ENCODE measurements at regions not wholly inside any gene's neighbourhood (a gene's known extent, or its start where the extent isn't known, plus 50 kb on each side); places are given as distances from the start of the nearest gene placed in this dataset.

GRCh38 chr12:14256555-14257169 is 108.8 kb upstream of the ATF7IP start:
- H2AFZ ChIP-seq (ENCODE audit: low read length), result no peak overlapping the region
- no peaks in the 10 kb centered on the region for H3K79me2 ChIP-seq (ENCODE audit: insufficient read depth, low read length)
- peak overlapping the region; percentile 64 for H3K27ac ChIP-seq (ENCODE audit: extremely low read length, insufficient read depth, low read length)
- in situ Hi-C loops (cut with HindIII; ENCODE audit: extremely low pct_ligation_motif_present, low pct_unique_long_range_greater_than_20kb) (loop anchor here (5.0 kb wide), 1 partner anchor 131 kb away; no protein-coding TSS in a partner anchor), intact Hi-C loops (cut with micrococcal nuclease; ENCODE audit: unreplicated experiment) (loop anchor here (1.0 kb wide), 3 partner anchors 111 to 138 kb away; no protein-coding TSS in a partner anchor)
- H3K27me3 ChIP-seq (ENCODE audit: control insufficient read depth in 1 of 2, insufficient read depth in 2 of 2, low read length in 2 of 2), result no peaks in the 10 kb centered on the region
- peak; percentile 48; the same call in 2 of the 3 replicates for ATAC-seq
- peak; percentile 52 for DNase-seq (ENCODE audit: low spot score)
- H3K36me3 ChIP-seq (replicated peaks in 1 of 2; ENCODE audit: control insufficient read depth in 1 of 2, insufficient read depth in 2 of 2, low read length in 2 of 2), result no peaks in the 10 kb centered on the region
- H3K4me3 ChIP-seq (replicated peaks in 1 of 3; ENCODE audit: insufficient read depth in 1 of 3, low read depth in 2 of 3, low read length in 3 of 3), result peak overlapping the region; percentile 4 to 60 (median 55); a peak in 5 of 6 replicates
- no peaks in the 10 kb centered on the region for H3K9me3 ChIP-seq (ENCODE audit: low read length)
- H3K9ac ChIP-seq (ENCODE audit: insufficient read depth, low read depth, low read length), result 0 out of 2 replicates have a peak overlapping the region, but pooled peaks have one; percentile 20
- no peaks in the 10 kb centered on the region for H4K20me1 ChIP-seq (ENCODE audit: insufficient read depth, low read length)
- peak overlapping the region; percentile 82 for H3K4me2 ChIP-seq (ENCODE audit: low read depth, low read length)
- peak; percentile 72 for FAIRE-seq
- H3K4me1 ChIP-seq (ENCODE audit: insufficient read depth, low read length), result peaks cover 52% of the 10 kb centered on the region
- no TSS peak for BruUV-seq (replicated peaks)
- ChIA-PET CTCF (ENCODE audit: low intra/inter-chr PET ratio, low total read pairs) (interaction anchor here (0.7 to 1.9 kb wide), 4 partner anchors 109 to 198 kb away, joined by 3 to 8 read pairs (median 4); no protein-coding TSS in a partner anchor), POLR2A (no interaction called here)
- WGBS (ENCODE audit: low lambda C conversion rate), result 34% methylated on average over 14 of the region's 15 CpGs
- TF ChIP-seq ZKSCAN8 (CRISPR knock-in tag; IDR thresholded peaks at IDR 0.05; ENCODE audit: borderline replicate concordance) (no peak), ZNF280B (CRISPR knock-in tag; IDR thresholded peaks at IDR 0.05; ENCODE audit: borderline replicate concordance) (no peak), ZNF703 (CRISPR knock-in tag; IDR thresholded peaks at IDR 0.05; ENCODE audit: borderline replicate concordance) (no peak), ETV5 (CRISPR knock-in tag; IDR thresholded peaks at IDR 0.05; ENCODE audit: borderline replicate concordance) (no peak), XRCC5 (optimal IDR thresholded peaks at IDR 0.05; ENCODE audit: low read length) (peak; percentile 56), KLF15 (CRISPR knock-in tag; IDR thresholded peaks at IDR 0.05; ENCODE audit: borderline replicate concordance) (no peak), RAD21 (CRISPR knock-in tag; IDR thresholded peaks at IDR 0.05) (peak; percentile 51; the same call in 1 of the 2 replicates), ZFX (CRISPR knock-in tag; IDR thresholded peaks at IDR 0.05; ENCODE audit: low read depth) (0 out of 2 replicates have a peak, but pooled peaks have one; percentile 26), CEBPB (IDR thresholded peaks at IDR 0.05; ENCODE audit: borderline replicate concordance, low read depth, low read length) (peak; percentile 23; the same call in 1 of the 2 replicates), RXRA (CRISPR knock-in tag; IDR thresholded peaks at IDR 0.05) (no peak), CEBPG (CRISPR knock-in tag; IDR thresholded peaks at IDR 0.05) (peak; percentile 29; the same call in 1 of the 2 replicates), MED1 (CRISPR knock-in tag; IDR thresholded peaks at IDR 0.05) (no peak), ZBTB21 (CRISPR knock-in tag; IDR thresholded peaks at IDR 0.05) (no peak), KDM2A (CRISPR knock-in tag; IDR thresholded peaks at IDR 0.05; ENCODE audit: borderline replicate concordance, low read depth) (peak; percentile 44; the same call in 1 of the 2 replicates), SMAD3 (CRISPR knock-in tag; IDR thresholded peaks at IDR 0.05) (0 out of 2 replicates have a peak, but pooled peaks have one; percentile 34), ATF4 (CRISPR knock-in tag; IDR thresholded peaks at IDR 0.05) (no peak), SMC3 (IDR thresholded peaks at IDR 0.05; ENCODE audit: low read length) (peak; percentile 68), SIN3B (IDR thresholded peaks at IDR 0.05; ENCODE audit: low read length) (no peak), STAG1 (CRISPR knock-in tag; IDR thresholded peaks at IDR 0.05) (peak; percentile 55)
- TF ChIP-seq, protein P1, sequence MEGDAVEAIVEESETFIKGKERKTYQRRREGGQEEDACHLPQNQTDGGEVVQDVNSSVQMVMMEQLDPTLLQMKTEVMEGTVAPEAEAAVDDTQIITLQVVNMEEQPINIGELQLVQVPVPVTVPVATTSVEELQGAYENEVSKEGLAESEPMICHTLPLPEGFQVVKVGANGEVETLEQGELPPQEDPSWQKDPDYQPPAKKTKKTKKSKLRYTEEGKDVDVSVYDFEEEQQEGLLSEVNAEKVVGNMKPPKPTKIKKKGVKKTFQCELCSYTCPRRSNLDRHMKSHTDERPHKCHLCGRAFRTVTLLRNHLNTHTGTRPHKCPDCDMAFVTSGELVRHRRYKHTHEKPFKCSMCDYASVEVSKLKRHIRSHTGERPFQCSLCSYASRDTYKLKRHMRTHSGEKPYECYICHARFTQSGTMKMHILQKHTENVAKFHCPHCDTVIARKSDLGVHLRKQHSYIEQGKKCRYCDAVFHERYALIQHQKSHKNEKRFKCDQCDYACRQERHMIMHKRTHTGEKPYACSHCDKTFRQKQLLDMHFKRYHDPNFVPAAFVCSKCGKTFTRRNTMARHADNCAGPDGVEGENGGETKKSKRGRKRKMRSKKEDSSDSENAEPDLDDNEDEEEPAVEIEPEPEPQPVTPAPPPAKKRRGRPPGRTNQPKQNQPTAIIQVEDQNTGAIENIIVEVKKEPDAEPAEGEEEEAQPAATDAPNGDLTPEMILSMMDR (CRISPR knock-in tag; IDR thresholded peaks at IDR 0.05), result peak; percentile 77

All from HepG2 (cell line).